ENCODE measurements at regions not wholly inside any gene's neighbourhood (a gene's known extent, or its start where the extent isn't known, plus 50 kb on each side); places are given as distances from the start of the nearest gene placed in this dataset.

- Mint-ChIP-seq H3K27ac (no peak overlapping the region), H3K4me1 (peaks cover 0 to 25% (median 6%) of the 10 kb centered on the region in 3 donors), H3K36me3 (peaks cover 26 to 56% of the 10 kb centered on the region in 2 donors), H3K27me3 (no peaks in the 10 kb centered on the region), H3K9me3 (peaks cover 10 to 57% (median 40%) of the 10 kb centered on the region in 7 donors), H3K4me3 (no peak overlapping the region)
- ATAC-seq (ENCODE audit: low read depth in 2 of 2) (no peak), DNase-seq (no peak)
These were observed 136.1 kb upstream of the SLC38A2 start for GRCh38 chr12:46508651-46509050.

DNA sequence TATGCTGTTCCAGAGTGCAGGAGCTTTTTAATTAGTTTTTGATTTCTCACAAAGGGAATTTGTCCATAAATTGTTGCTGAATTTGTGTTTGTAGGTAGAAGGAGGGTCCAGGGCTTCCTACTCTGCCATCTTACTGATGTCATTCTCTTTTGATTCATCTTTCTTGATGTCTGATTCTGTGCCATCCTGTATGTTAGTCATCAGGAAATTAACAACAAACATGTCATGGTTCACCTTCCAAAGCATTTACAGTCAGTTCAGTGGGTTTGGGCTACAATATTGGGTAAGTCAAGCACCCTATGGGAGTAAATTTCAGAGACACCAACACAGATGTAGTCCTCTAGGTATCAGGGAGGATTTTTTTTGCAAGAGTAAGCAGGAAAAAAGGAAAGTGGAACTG is 135.2 kb upstream of the SLC38A2 start:
- Mint-ChIP-seq H3K27me3 (no peaks in the 10 kb centered on the region), H3K9me3 (peaks cover 10 to 65% (median 49%) of the 10 kb centered on the region in 7 donors), H3K36me3 (peaks cover 26 to 65% of the 10 kb centered on the region in 2 donors), H3K4me3 (no peak overlapping the region), H3K4me1 (peaks cover 0 to 16% (median 6%) of the 10 kb centered on the region in 3 donors), H3K27ac (no peak overlapping the region)
- DNase-seq (no peak), ATAC-seq (ENCODE audit: low read depth in 2 of 2) (no peak)

- no peak for DNase-seq
- peak overlapping the region in 1 of 6 donors; percentile 42 for H3K27ac Mint-ChIP-seq
- no peak overlapping the region for H3K4me3 Mint-ChIP-seq
- ATAC-seq (ENCODE audit: low read depth in 2 of 2), result no peak
- H3K4me1 Mint-ChIP-seq, result peaks cover 0 to 12% (median 6%) of the 10 kb centered on the region in 3 donors
- H3K9me3 Mint-ChIP-seq, result peaks cover 10 to 74% (median 52%) of the 10 kb centered on the region in 7 donors
- no peaks in the 10 kb centered on the region for H3K27me3 Mint-ChIP-seq
- peaks cover 26 to 73% of the 10 kb centered on the region in 2 donors for H3K36me3 Mint-ChIP-seq
These were observed 134.4 kb upstream of the SLC38A2 start for GRCh38 chr12:46506961-46507360.

DNA sequence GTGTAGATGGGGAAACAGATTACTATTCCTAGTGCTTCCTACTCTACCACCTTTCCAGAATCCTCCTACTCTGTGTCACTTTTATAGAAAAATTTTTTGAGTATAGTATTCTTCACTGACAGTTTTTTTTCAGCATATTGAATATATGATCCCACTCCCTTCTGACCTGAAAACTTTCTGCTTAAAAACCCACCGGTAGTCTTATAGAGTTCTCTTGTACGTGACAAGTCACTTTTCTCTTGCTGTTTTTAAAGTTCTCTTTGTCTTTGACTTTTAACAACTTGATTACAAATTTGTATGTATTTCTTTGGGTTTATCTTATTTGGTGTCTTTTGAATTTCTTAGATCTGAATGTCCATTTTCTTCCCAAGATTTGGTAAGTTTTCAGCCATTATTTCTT is 133.6 kb upstream of the SLC38A2 start:
- DNase-seq (no peak), ATAC-seq (ENCODE audit: low read depth in 2 of 2) (no peak)
- H3K4me3 Mint-ChIP-seq, result no peak overlapping the region
- peaks cover 10 to 75% (median 56%) of the 10 kb centered on the region in 7 donors for H3K9me3 Mint-ChIP-seq
- peaks cover 0 to 12% (median 6%) of the 10 kb centered on the region in 3 donors for H3K4me1 Mint-ChIP-seq
- H3K36me3 Mint-ChIP-seq, result peaks cover 26 to 74% of the 10 kb centered on the region in 2 donors
- H3K27me3 Mint-ChIP-seq, result no peaks in the 10 kb centered on the region
- H3K27ac Mint-ChIP-seq, result no peak overlapping the region

- H3K9me3 Mint-ChIP-seq, result peaks cover 5 to 68% (median 47%) of the 10 kb centered on the region in 7 donors
- no peak for ATAC-seq (ENCODE audit: low read depth in 2 of 2)
- H3K36me3 Mint-ChIP-seq, result peaks cover 19 to 60% of the 10 kb centered on the region in 2 donors
- peaks cover 0 to 18% (median 8%) of the 10 kb centered on the region in 3 donors for H3K4me1 Mint-ChIP-seq
- H3K27ac Mint-ChIP-seq, result no peak overlapping the region
- no peaks in the 10 kb centered on the region for H3K27me3 Mint-ChIP-seq
- H3K4me3 Mint-ChIP-seq, result no peak overlapping the region
- DNase-seq, result no peak
These were observed 131.9 kb upstream of the SLC38A2 start for GRCh38 chr12:46504494-46504893.

DNA sequence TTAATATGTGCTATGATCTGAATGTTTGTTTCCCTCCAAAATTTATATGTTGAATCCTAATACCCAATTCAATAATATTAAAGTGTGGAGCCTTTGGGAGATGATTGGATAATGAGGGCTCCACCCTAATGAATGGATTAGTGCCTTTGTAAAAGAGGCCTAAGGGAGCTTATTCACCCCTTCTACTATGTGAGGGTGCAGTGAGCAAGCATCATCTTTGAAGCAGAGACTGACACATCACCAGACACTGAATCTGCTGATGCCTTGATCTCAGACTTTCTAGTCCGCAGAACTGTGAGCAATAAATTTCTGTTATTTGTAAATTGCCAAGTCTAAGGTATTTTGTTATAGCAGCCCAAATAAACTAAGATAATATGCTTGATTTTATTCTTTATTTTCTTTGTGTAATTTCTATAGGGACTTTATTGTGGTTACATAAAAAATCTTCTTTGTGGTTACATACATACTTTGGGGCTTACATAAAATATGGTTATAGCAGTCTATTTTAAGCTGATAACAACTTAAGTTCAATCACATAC is 131.1 kb upstream of the SLC38A2 start:
- Mint-ChIP-seq H3K27me3 (no peaks in the 10 kb centered on the region), H3K36me3 (peaks cover 19 to 60% of the 10 kb centered on the region in 2 donors), H3K4me3 (no peak overlapping the region), H3K27ac (no peak overlapping the region), H3K4me1 (peaks cover 0 to 16% (median 8%) of the 10 kb centered on the region in 3 donors), H3K9me3 (peaks cover 5 to 68% (median 47%) of the 10 kb centered on the region in 7 donors)
- ATAC-seq (ENCODE audit: low read depth in 2 of 2) (no peak), DNase-seq (no peak)

DNA sequence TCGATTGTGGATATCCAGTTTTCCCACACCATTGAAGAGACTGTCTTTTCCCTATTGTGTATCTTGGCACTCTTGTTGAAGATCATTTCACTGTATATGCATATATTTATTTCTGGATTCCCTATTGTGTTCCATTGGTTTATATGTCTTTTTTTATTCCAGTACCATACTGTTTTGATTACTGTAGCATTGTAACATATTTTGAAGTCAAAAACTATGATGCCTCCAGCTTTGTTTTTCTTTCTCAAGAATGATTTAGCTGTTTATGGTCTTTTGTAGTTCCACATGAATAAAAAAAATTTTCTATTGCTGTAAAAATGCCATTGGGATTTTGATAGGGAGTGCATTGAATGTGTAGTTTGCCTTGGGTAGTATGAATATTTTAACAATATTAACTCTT is 128.1 kb upstream of the SLC38A2 start:
- H3K36me3 Mint-ChIP-seq, result peaks cover 7 to 35% of the 10 kb centered on the region in 2 donors
- H3K27ac Mint-ChIP-seq, result peak overlapping the region in 1 of 6 donors; percentile 49
- DNase-seq (no peak), ATAC-seq (ENCODE audit: low read depth in 2 of 2) (no peak)
- peaks cover 0 to 6% (median 3%) of the 10 kb centered on the region in 3 donors for H3K4me1 Mint-ChIP-seq
- H3K9me3 Mint-ChIP-seq, result peaks cover 5 to 51% (median 31%) of the 10 kb centered on the region in 7 donors
- H3K27me3 Mint-ChIP-seq, result no peaks in the 10 kb centered on the region
- no peak overlapping the region for H3K4me3 Mint-ChIP-seq

DNA sequence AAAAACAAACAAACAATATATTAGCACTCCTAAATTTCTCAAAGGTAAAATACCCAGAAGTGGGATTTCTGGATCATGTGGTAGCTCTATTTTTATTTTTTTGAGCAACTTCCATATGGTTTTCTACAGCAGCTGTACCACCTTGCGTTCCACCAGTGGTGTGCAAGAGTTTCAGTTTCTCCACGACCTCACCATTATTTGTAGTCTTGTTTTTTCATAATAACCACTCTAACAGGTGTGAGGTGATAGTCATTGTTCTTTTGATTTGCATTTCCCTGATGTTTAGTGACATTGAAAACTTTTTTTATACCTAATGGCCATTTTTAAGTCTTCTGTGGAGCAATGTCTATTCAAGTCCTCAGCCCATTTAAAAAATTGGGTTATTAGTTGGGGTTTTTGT is 127.3 kb upstream of the SLC38A2 start:
- DNase-seq, result no peak
- peaks cover 0 to 6% (median 3%) of the 10 kb centered on the region in 3 donors for H3K4me1 Mint-ChIP-seq
- H3K36me3 Mint-ChIP-seq, result peaks cover 1 to 27% of the 10 kb centered on the region in 2 donors
- no peak overlapping the region for H3K4me3 Mint-ChIP-seq
- peaks cover under 1 to 44% (median 25%) of the 10 kb centered on the region in 7 donors for H3K9me3 Mint-ChIP-seq
- H3K27ac Mint-ChIP-seq, result peak overlapping the region in 1 of 6 donors; percentile 32
- H3K27me3 Mint-ChIP-seq, result no peaks in the 10 kb centered on the region
- ATAC-seq (ENCODE audit: low read depth in 2 of 2), result no peak

DNA sequence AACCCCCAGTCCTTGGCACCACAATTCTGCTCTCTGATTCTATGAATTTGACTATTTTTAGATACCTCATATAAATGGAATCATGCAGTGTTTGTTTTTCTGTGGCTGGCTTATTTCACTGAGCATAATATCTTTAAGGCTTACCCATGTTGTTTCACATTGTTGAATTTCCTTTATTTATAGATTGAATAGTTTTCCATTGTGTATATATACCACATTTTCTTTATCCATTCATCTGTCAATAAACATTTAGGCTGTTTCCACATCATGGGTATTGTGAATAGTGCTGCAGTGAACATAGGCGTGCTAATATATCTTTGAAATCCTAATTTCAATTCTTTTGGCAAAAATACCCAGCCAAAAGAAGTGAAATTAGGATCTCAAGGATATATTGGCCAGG is 126.7 kb upstream of the SLC38A2 start:
- ATAC-seq (ENCODE audit: low read depth in 2 of 2) (no peak), DNase-seq (no peak)
- Mint-ChIP-seq H3K27ac (no peak overlapping the region), H3K4me1 (peaks cover 0 to 6% (median 3%) of the 10 kb centered on the region in 3 donors), H3K36me3 (peaks cover 0 to 21% of the 10 kb centered on the region in 2 donors), H3K27me3 (no peaks in the 10 kb centered on the region), H3K4me3 (no peak overlapping the region), H3K9me3 (peaks cover 0 to 37% (median 22%) of the 10 kb centered on the region in 7 donors)

DNA sequence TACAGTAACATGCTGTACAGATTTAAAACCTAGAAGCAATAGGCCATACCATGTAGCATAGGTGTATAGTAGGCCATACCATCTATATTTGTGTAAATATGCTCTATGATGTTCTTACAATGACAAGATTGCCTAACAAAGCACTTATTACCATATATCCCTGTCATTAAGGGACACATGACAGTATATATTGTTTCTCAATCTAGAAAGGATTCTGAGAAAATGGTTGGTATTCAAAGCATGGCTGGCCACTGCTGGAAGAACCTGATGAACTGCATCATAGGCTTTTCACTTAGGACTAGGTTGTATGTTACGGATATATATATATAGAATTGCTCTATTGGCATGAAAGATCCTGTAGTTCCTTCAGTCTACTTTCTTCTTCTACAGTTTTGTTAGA is 125.2 kb upstream of the SLC38A2 start:
- DNase-seq (no peak), ATAC-seq (ENCODE audit: low read depth in 2 of 2) (no peak)
- Mint-ChIP-seq H3K27ac (no peak overlapping the region), H3K4me1 (peaks cover 0 to 6% (median 3%) of the 10 kb centered on the region in 3 donors), H3K4me3 (no peak overlapping the region), H3K36me3 (peaks cover 0 to 9% of the 10 kb centered on the region in 2 donors), H3K9me3 (peaks cover 0 to 22% (median 12%) of the 10 kb centered on the region in 7 donors), H3K27me3 (no peaks in the 10 kb centered on the region)

- Mint-ChIP-seq H3K4me3 (no peak overlapping the region), H3K27me3 (no peaks in the 10 kb centered on the region), H3K36me3 (no peaks in the 10 kb centered on the region), H3K4me1 (no peaks in the 10 kb centered on the region), H3K9me3 (no peaks in the 10 kb centered on the region), H3K27ac (no peak overlapping the region)
- DNase-seq (no peak), ATAC-seq (ENCODE audit: low read depth in 2 of 2) (no peak)
These were observed 121.9 kb upstream of the SLC38A2 start for GRCh38 chr12:46494424-46494823.

- H3K4me3 Mint-ChIP-seq, result no peak overlapping the region
- H3K27me3 Mint-ChIP-seq, result no peaks in the 10 kb centered on the region
- H3K9me3 Mint-ChIP-seq, result no peaks in the 10 kb centered on the region
- H3K36me3 Mint-ChIP-seq, result no peaks in the 10 kb centered on the region
- peaks cover 0 to 3% (median 0%) of the 10 kb centered on the region in 3 donors for H3K4me1 Mint-ChIP-seq
- ATAC-seq (ENCODE audit: low read depth in 2 of 2), result no peak
- no peak overlapping the region for H3K27ac Mint-ChIP-seq
- no peak for DNase-seq
These were observed 121.2 kb upstream of the SLC38A2 start for GRCh38 chr12:46493834-46494181.

- DNase-seq (no peak), ATAC-seq (ENCODE audit: low read depth in 2 of 2) (no peak)
- Mint-ChIP-seq H3K4me3 (no peak overlapping the region), H3K27me3 (no peaks in the 10 kb centered on the region), H3K9me3 (peaks cover 0 to 2% (median 0%) of the 10 kb centered on the region in 7 donors), H3K4me1 (peaks cover 3 to 5% (median 4%) of the 10 kb centered on the region in 3 donors), H3K36me3 (no peaks in the 10 kb centered on the region), H3K27ac (no peak overlapping the region)
These were observed 120.7 kb upstream of the SLC38A2 start for GRCh38 chr12:46493150-46493833.

GRCh38 chr12:46492471-46493085 is 120.0 kb upstream of the SLC38A2 start:
- H3K9me3 Mint-ChIP-seq, result peaks cover 0 to 2% (median 0%) of the 10 kb centered on the region in 7 donors
- H3K4me3 Mint-ChIP-seq, result no peak overlapping the region
- H3K4me1 Mint-ChIP-seq, result peaks cover 3 to 5% (median 4%) of the 10 kb centered on the region in 3 donors
- no peak overlapping the region for H3K27ac Mint-ChIP-seq
- DNase-seq (no peak), ATAC-seq (ENCODE audit: low read depth in 2 of 2) (no peak)
- no peaks in the 10 kb centered on the region for H3K36me3 Mint-ChIP-seq
- H3K27me3 Mint-ChIP-seq, result no peaks in the 10 kb centered on the region

All from naive B cell (primary cell).